G401 (cell line): ENCODE measurements at regions not wholly inside any gene's neighbourhood (a gene's known extent, or its start where the extent isn't known, plus 50 kb on each side); places are given as distances from the start of the nearest gene placed in this dataset.

Experiments
- DNase-seq: peaks from one replicate; pipeline ENCODE4 v3.0.0-alpha.2; 2015; ENCODE audit warnings: low spot score
- in situ Hi-C: cut with HindIII; loops from 2 replicates; pipeline ENCODE4 v1.10.0; 2016; ENCODE audit warnings: low sequenced_read_pairs, mixed read lengths

GRCh38 chr22:49179886-49180682 is 647.6 kb downstream of the BRD1 start:
- no peak for DNase-seq
- in situ Hi-C loops, result no loop called here

- DNase-seq, result no peak
- in situ Hi-C loops, result no loop called here
These were observed 648.5 kb downstream of the BRD1 start for GRCh38 chr22:49179175-49179574.

GRCh38 chr22:49178246-49179005 is 649.2 kb downstream of the BRD1 start:
- no peak for DNase-seq
- in situ Hi-C loops, result no loop called here

- in situ Hi-C loops, result no loop called here
- no peak for DNase-seq
These were observed 650.0 kb downstream of the BRD1 start for GRCh38 chr22:49177666-49178065.

- in situ Hi-C loops, result no loop called here
- no peak for DNase-seq
These were observed 650.7 kb downstream of the BRD1 start for GRCh38 chr22:49176956-49177355.

GRCh38 chr22:49170053-49170452 is 657.6 kb downstream of the BRD1 start:
- DNase-seq, result no peak
- in situ Hi-C loops, result no loop called here

- DNase-seq, result no peak
- in situ Hi-C loops, result no loop called here
These were observed 658.5 kb downstream of the BRD1 start for GRCh38 chr22:49169074-49169744.

- in situ Hi-C loops, result no loop called here
- DNase-seq, result no peak
These were observed 659.4 kb downstream of the BRD1 start for GRCh38 chr22:49168219-49168813.

- in situ Hi-C loops, result no loop called here
- DNase-seq, result no peak
These were observed 660.9 kb downstream of the BRD1 start for GRCh38 chr22:49166746-49167145.

GRCh38 chr22:49166211-49166610 is 661.5 kb downstream of the BRD1 start:
- DNase-seq, result no peak
- in situ Hi-C loops, result no loop called here

GRCh38 chr22:49164773-49165320 is 662.8 kb downstream of the BRD1 start:
- DNase-seq, result no peak
- in situ Hi-C loops, result no loop called here

GRCh38 chr22:49163960-49164690 is 663.5 kb downstream of the BRD1 start:
- DNase-seq, result no peak
- in situ Hi-C loops, result no loop called here

- in situ Hi-C loops, result no loop called here
- no peak for DNase-seq
These were observed 664.3 kb downstream of the BRD1 start for GRCh38 chr22:49163258-49163959.

GRCh38 chr22:49162841-49163240 is 664.8 kb downstream of the BRD1 start:
- in situ Hi-C loops, result no loop called here
- no peak for DNase-seq

GRCh38 chr22:49161002-49161850 is 666.4 kb downstream of the BRD1 start:
- in situ Hi-C loops, result no loop called here
- no peak for DNase-seq

- DNase-seq, result no peak
- in situ Hi-C loops, result no loop called here
These were observed 667.2 kb downstream of the BRD1 start for GRCh38 chr22:49160261-49161001.

- DNase-seq, result no peak
These were observed 668.0 kb downstream of the BRD1 start for GRCh38 chr22:49159711-49160110.

More at GRCh38 chr22:49159711-49160110, 668.0 kb downstream of the BRD1 start:
- in situ Hi-C loops, result no loop called here
